Smooth muscle cell (in vitro differentiated cells): ENCODE measurements at regions not wholly inside any gene's neighbourhood (a gene's known extent, or its start where the extent isn't known, plus 50 kb on each side); places are given as distances from the start of the nearest gene placed in this dataset.

Experiments used
- DNase-seq: peaks from one replicate; lab custom pipeline; 2025; ENCODE audit not compliant: unreplicated experiment; lab: John Stamatoyannopoulos, UW
- H2AFZ ChIP-seq: fragments of 200-600 bp; sonication (generic); 2 replicates; pipeline ENCODE4 v1.6.0; 2016; ENCODE audit warnings: antibody characterized with exemption, low read depth, mild to moderate bottlenecking
- H3F3A ChIP-seq: fragments of 200-600 bp; sonication (generic); 2 replicates; pipeline ENCODE4 v1.6.0; 2017; ENCODE audit warnings: antibody characterized with exemption, low read depth
- H3K27ac ChIP-seq: fragments of 200-600 bp; sonication (generic); 2 replicates; pipeline ENCODE4 v1.5.1; 2016; ENCODE audit warnings: low read depth, mild to moderate bottlenecking
- H3K27me3 ChIP-seq: fragments of 200-600 bp; sonication (generic); 2 replicates; pipeline ENCODE4 v1.6.1; 2016; ENCODE audit warnings: low read depth, mild to moderate bottlenecking
- H3K36me3 ChIP-seq: fragments of 200-600 bp; sonication (generic); 2 replicates; pipeline ENCODE4 v1.5.1; 2016; ENCODE audit warnings: low read depth
- H3K4me1 ChIP-seq: fragments of 200-600 bp; sonication (generic); 2 replicates; pipeline ENCODE4 v1.5.1; 2016; ENCODE audit warnings: low read depth
- H3K4me2 ChIP-seq: fragments of 200-600 bp; sonication (generic); 2 replicates; pipeline ENCODE4 v1.6.0; 2016; ENCODE audit warnings: mild to moderate bottlenecking
- H3K4me3 ChIP-seq: fragments of 200-600 bp; sonication (generic); 2 replicates; pipeline ENCODE4 v1.5.1; 2016; ENCODE audit warnings: mild to moderate bottlenecking
- H3K79me2 ChIP-seq: fragments of 200-600 bp; sonication (generic); 2 replicates; pipeline ENCODE4 v1.6.0; 2016; ENCODE audit warnings: low read depth, mild to moderate bottlenecking
- H3K9ac ChIP-seq: fragments of 200-600 bp; sonication (generic); 2 replicates; pipeline ENCODE4 v1.6.0; 2016; ENCODE audit warnings: low read depth
- H3K9me3 ChIP-seq: fragments of 200-600 bp; sonication (generic); replicated peaks from 2 replicates; pipeline ENCODE4 v1.5.1; 2016; ENCODE audit warnings: low read depth
- H4K20me1 ChIP-seq: fragments of 200-600 bp; sonication (generic); 2 replicates; pipeline ENCODE4 v1.6.0; 2016; ENCODE audit warnings: low read depth
- WGBS: methylation state at CpG from one replicate; pipeline ENCODE4 v1.1.7; 2016; ENCODE audit warnings: low lambda C conversion rate; 5-methylcytosine and 5-hydroxymethylcytosine counted together
- TF ChIP-seq, protein P1 (sequence below): fragments of 200-600 bp; sonication (generic); IDR thresholded peaks from 2 replicates; pipeline ENCODE4 v1.5.1; 2017; ENCODE audit warnings: borderline replicate concordance, mild to moderate bottlenecking, antibody characterized with exemption; ENCODE audit not compliant: insufficient read depth, poor library complexity, severe bottlenecking

DNA sequence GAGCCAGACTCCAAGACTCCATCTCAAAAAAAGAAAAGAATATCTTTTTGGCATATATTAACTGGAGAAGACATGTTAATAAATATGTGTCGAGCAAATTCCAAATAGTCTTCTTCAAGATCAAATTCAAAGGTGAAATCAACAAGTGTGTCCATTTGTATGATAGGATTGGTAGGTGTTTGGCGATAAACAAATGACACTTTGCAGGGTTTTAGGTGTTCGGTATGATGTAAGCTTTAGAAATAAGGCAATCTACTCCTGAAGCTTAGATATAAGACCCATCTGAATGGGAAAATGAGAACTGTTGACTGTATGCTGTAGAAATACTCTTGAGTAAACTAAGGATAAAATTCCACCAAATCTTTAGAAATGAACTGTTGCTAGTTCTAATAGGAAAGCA, 75.8 kb upstream of the FNDC3B start:
- TF ChIP-seq, protein P1, sequence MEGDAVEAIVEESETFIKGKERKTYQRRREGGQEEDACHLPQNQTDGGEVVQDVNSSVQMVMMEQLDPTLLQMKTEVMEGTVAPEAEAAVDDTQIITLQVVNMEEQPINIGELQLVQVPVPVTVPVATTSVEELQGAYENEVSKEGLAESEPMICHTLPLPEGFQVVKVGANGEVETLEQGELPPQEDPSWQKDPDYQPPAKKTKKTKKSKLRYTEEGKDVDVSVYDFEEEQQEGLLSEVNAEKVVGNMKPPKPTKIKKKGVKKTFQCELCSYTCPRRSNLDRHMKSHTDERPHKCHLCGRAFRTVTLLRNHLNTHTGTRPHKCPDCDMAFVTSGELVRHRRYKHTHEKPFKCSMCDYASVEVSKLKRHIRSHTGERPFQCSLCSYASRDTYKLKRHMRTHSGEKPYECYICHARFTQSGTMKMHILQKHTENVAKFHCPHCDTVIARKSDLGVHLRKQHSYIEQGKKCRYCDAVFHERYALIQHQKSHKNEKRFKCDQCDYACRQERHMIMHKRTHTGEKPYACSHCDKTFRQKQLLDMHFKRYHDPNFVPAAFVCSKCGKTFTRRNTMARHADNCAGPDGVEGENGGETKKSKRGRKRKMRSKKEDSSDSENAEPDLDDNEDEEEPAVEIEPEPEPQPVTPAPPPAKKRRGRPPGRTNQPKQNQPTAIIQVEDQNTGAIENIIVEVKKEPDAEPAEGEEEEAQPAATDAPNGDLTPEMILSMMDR = no peak
- Histone ChIP-seq H2AFZ (no peak overlapping the region), H3K36me3 (no peaks in the 10 kb centered on the region), H3K27ac (no peak overlapping the region), H4K20me1 (no peaks in the 10 kb centered on the region), H3K4me3 (no peak overlapping the region), H3K4me1 (peaks cover 3% of the 10 kb centered on the region), H3K79me2 (no peaks in the 10 kb centered on the region), H3K27me3 (no peaks in the 10 kb centered on the region), H3K9ac (no peak overlapping the region), H3K4me2 (no peak overlapping the region), H3K9me3 (no peaks in the 10 kb centered on the region), H3F3A (peaks cover 15% of the 10 kb centered on the region)
- 99% methylated on average over 3 of the region's 3 CpGs for WGBS
- no peak for DNase-seq

DNA sequence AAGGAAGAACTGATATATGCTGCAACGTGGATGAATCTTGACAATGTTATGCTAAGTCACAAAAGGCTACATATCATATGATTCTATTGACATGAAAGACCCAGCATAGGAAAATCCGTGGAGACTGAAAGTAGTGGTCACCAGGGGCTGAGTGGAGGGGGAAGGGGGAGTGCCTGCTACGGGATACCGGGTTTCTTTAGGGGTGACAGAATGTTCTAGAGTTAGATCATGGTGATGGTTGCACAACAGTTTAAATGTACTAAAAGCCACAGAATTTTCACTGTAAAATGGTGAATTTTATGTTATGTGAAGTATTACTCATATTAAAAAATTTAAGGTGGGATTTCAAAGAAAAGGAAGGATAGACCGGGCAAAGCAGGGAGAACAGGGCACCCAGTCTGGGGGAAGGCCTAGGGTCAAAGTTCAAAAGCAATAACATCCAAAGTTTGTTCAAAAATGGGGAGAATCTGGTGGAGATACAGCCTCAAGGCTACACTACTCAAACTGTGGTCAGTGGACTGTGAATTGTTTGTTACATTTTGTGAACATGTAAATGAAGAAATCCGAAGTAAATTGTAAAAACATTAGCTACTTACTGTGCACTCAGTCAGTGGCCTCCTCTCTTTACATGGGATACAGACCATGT, 74.2 kb upstream of the FNDC3B start:
- H3K4me3 ChIP-seq = no peak overlapping the region
- H3K36me3 ChIP-seq = no peaks in the 10 kb centered on the region
- H3K27me3 ChIP-seq = no peaks in the 10 kb centered on the region
- WGBS = 93% methylated on average over 6 of the region's 6 CpGs
- TF ChIP-seq, protein P1 = no peak
- no peak for DNase-seq
- peaks cover 3% of the 10 kb centered on the region for H3K4me1 ChIP-seq
- H3F3A ChIP-seq = peaks cover 20% of the 10 kb centered on the region
- no peak overlapping the region for H3K4me2 ChIP-seq
- no peak overlapping the region for H3K9ac ChIP-seq
- no peaks in the 10 kb centered on the region for H4K20me1 ChIP-seq
- no peak overlapping the region for H3K27ac ChIP-seq
- no peak overlapping the region for H2AFZ ChIP-seq
- no peaks in the 10 kb centered on the region for H3K9me3 ChIP-seq
- no peaks in the 10 kb centered on the region for H3K79me2 ChIP-seq

DNA sequence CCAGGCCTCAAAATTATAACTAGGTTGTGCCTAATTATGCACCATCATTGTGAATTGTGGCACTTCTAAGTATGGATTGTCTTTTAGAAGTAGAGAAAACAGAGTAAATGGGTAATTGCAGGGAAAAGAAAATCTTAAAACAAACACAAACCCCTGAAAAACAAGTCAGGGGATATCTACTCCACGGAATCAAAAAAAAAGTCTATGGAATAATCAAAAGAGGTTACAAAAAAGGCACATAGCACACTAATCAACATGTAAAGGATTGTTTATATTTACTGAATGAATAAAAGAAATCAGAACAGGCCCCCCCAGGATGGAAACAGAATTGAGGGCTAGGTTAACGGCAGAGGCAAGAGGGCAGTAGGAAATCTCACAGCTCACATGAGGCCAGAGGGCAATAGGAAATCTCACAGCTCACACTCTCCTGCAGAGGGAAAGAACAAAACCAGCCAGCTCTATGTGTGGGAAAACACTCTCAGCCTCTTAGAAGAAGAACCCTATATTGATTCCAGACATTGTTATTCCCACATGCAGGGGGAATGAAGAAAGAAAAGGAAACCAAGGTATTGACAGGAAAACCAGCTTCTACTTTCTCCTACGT, 72.7 kb upstream of the FNDC3B start:
- Histone ChIP-seq H3K27ac (peak overlapping the region; percentile 99), H3K9me3 (no peaks in the 10 kb centered on the region), H3K36me3 (no peaks in the 10 kb centered on the region), H3K4me1 (peaks cover 3% of the 10 kb centered on the region), H3K79me2 (no peaks in the 10 kb centered on the region), H4K20me1 (no peaks in the 10 kb centered on the region), H3K27me3 (no peaks in the 10 kb centered on the region), H3K9ac (peak overlapping the region; percentile 69), H2AFZ (peak overlapping the region; percentile 45), H3K4me3 (no peak overlapping the region), H3K4me2 (peak overlapping the region; percentile 68), H3F3A (peaks cover 20% of the 10 kb centered on the region)
- TF ChIP-seq, protein P1 = no peak
- DNase-seq = no peak
- 33% methylated on average over 3 of the region's 3 CpGs for WGBS

DNA sequence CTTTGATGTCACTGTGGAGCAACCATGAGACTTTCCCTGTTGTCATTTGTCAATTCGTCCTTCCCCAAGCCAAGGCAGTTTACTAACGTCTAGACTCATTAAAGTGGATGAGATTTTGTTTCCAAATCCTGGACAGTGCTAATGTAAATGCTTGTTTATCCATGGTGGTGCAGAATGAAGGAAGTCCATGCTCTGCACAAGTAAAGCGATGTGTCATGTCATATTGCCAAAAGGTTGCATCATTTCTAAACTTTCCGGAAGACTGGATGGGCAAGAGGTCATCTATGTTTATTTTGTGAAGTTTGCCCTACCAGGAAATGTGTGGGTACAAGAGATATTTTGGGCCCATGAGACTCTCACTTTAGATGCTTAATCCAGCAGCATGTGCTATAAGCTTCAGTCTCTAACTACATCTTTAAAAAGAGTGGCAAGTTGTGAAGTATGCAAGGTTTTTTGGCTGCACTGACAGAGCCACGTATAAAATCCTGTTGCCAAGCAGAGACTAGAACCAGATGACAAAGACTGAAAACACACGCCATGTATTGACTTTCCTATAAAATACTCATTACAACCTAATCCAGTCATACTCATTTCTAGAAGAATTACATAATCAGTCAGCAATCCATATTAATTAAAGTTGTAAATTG, 72.1 kb upstream of the FNDC3B start:
- H3K4me1 ChIP-seq = peaks cover 3% of the 10 kb centered on the region
- TF ChIP-seq, protein P1 = no peak
- H3K36me3 ChIP-seq = no peaks in the 10 kb centered on the region
- H3K27me3 ChIP-seq = no peaks in the 10 kb centered on the region
- H3F3A ChIP-seq = peaks cover 20% of the 10 kb centered on the region
- H2AFZ ChIP-seq = peak overlapping the region; percentile 45
- no peaks in the 10 kb centered on the region for H4K20me1 ChIP-seq
- peak overlapping the region; percentile 69 for H3K9ac ChIP-seq
- H3K4me2 ChIP-seq = peak overlapping the region; percentile 68
- no peak overlapping the region for H3K4me3 ChIP-seq
- no peaks in the 10 kb centered on the region for H3K9me3 ChIP-seq
- WGBS = 19% methylated on average over 6 of the region's 6 CpGs
- no peaks in the 10 kb centered on the region for H3K79me2 ChIP-seq
- no peak for DNase-seq
- peak overlapping the region; percentile 99 for H3K27ac ChIP-seq
